Activated CD4-positive, alpha-beta T cell treated with anti-CD3 and anti-CD28 coated beads, Interleukin-2, amount 50 U/mL, for 4 hours (primary cell): ENCODE measurements at regions not wholly inside any gene's neighbourhood (a gene's known extent, or its start where the extent isn't known, plus 50 kb on each side); places are given as distances from the start of the nearest gene placed in this dataset.

Source experiments
- DNase-seq, 2 experiments: peaks; one replicate each; pipeline ENCODE4 v3.0.0-alpha.2; 2020

DNA sequence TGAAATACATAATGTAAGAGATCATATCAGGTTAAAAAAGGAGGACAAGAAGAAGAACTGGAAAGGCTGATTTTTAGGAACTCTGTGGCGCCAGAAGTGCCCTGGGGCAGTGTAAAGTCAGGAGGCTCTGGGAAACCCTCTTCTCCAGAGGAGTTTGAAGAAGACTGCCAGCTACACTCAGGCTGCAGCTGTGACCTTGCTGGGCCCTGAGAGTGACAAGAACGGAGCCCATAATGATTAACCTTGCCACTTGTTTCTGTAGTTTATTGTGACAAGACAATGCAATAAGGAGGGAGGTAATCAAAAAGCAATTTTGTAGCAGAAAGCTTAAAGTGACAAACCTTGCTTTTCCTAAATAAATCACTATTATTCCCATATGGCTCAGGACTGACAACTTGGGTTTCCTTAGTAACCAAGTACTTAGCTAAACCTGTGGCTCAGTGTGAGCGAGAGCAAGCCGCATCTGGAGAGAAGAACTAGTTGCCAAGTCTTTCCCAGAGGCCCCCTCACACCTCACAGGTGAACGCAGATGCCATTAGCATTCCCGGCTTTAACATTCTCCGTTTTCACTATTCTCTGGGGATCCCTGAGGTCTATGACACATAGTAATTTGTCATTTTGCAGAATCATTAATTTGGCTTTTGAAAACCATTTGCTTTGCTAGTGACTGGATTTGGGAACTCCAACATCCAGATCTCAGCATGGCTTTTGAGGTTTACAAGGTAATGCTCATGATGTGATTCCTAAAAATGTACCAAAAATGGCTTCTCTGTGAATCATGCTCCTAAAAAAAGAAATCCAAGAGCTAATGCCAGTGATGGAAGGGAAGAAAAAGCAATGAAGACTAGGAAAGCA, 115.9 kb downstream of the OMA1 start:
- DNase-seq = no peak

DNA sequence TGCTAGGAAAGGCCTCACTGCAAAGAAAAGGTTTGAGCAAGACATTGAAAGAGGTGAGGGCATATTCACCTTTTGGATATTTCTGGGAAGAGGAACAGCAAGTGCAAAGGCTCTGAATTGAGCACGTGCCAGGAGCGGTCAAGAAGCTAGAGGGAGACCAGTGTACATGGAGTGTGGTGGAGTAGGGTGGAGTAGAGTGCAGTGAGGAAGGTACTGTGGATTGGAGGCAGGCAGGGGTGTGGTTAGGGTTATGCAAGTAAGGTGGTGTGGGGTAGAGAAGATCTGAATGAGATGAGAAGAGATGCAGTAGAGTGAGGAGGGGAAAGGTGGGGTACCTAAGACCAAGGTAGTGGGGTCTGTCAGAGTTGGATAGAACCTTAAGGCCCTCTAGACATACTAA, 119.6 kb downstream of the OMA1 start:
- no peak for DNase-seq

DNA sequence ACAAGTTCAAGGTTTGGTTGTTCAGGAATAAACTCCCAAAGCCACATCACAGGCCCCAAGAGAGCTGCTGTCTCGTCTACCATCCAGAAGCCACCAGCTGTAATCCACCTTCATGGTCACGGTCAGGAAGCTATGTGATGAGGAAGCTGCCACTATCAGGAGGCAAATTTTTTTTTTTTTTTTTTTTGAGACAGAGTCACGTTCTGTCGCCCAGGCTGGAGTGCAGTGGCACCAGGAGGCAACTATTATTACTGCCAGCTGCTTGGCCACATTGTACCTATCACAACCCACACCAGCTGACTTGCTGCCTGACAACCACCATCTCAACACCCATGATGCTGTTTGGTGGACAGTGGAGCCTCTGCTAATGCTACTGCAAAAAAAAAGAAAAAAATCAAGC, 124.1 kb downstream of the OMA1 start:
- DNase-seq = no peak

DNA sequence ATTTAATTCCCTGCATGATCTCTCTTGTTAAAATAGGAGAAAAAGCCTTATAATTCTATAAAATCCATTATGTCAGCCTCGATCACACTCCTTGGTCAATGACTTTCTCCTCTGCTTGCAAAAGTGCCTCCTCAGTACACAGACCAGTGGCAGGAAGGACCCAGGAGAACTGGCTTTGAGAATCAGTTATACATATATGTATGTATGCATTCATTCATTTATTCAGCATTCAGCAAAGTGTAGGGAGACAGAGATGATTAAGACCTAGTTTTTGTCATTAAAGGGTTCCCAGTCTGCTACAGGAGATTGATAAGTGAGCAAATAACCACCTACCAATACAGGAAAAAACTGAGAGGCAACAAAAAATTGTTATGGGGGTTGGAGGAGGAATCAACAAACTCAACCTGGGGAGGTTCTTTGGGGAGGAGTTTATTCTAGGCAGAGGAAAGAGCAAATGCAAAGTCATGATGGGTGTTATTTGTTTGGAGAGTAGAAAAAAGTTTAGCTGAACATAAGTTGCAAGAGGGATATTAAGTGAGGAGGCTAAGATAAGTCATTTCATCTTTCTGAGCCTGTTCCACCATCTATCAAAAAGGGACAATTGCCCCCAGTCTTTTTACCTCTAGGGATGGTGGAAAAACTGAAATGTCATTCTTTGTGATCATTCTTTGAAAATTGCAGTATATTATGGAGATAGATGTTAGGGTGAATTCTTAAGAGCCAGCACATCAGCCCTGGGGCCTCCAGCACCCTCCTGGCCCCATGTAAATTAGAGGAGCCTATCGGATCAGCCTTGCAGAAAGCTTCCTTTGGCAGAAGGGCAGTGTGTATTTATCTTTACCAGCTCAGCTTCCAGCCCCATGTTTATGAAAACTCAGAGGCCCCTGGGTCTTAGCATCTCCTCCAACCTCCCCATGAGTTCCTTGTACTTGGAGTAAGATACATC, 128.0 kb downstream of the OMA1 start:
- no peak for DNase-seq

DNA sequence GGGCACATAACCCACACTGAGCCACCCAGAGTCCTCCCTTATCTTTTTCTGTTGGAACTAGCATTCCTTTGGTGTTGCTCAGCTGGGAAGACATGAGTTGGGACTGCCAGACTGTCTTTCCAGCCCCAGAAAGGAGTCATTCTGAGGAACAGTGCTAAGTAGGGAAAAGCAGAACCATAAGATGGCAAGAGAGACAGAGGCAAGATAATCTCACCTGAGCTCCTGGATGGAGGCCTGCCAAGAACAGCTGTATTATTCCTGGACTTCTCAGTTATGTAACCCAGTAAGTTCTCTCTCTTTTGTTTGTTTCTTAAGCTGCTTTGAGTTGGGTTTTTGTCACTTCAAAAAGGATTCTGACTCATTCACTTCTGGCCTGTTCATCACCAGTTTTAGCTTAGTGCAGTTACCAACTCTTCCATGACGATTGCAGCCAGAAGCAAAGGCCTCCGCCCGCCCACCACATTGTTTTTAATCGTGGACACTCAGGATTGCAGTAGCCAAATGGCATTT, 134.4 kb downstream of the OMA1 start:
- no peak for DNase-seq

DNA sequence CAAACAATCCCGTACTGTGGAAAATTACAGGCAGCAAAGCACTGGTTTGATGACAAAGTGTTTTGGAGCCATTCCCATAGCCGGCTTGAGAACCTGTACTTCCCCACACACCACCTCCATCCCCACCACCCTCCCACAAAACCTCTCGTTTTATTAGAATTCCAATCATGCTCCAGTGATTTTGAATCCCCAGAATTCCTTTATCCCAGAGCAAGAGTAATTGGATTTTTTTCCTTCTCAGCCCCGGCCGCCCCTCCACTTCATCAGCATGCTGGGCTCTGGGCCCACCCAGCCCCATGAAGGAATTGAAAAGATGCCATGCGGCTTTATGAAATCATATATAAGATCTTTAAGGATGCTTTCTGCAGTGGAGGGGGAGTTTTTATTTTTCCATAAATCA, 136.6 kb downstream of the OMA1 start:
- no peak for DNase-seq

DNA sequence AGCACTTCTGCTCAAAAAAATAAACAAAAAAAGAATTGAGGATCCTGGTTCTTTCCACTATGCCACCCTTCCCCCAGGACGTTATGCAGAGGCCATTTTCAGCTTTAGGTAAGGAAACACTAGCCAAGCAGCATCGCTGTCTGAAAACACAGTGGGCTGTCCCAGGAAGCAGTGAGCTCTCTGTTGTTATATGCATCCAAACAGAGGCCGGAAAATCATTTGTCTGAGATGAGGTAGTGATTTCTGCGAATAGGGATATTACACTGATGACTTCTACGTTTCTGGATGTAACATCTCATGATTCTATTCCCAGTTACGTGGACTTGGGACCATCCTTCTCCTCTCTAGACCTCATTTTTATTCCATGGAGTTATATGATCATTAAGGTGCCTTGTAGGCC, 137.2 kb downstream of the OMA1 start:
- no peak for DNase-seq

DNA sequence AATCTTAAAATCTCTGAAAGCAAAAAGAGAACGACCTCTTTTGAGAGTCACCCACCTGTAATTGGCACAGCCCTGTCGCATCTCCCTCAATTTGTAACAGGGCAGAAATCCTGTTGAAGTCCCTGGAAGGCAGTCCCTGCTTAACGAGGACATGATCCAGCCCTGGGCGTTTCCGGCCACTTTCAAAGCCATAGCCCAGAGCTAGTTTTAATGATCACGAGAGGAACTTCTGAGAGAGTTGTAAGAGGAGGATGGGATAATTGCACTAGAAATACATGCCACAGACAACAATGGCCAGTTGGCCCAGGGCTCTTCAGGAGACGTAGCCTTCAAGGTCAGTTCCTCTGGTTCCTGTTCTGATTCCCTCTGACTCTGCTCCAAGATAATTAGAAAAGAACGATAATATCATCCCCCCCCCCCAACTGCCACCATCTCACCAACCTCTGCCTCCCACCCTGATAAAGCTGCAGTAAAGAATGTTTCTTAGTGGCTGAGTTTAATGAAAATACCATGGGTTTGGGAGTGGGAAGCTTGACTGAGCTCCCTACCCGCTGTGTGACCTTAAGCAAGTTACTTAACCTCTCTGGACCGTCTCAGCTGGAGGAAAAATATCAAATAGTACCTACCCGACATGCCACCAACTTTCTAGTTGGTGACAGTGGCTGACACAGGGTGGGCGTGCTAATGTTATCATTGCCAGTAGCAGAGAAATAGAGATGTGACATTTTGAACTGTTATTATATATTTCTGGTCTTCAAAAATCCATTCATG, 140.0 kb downstream of the OMA1 start:
- no peak for DNase-seq

DNA sequence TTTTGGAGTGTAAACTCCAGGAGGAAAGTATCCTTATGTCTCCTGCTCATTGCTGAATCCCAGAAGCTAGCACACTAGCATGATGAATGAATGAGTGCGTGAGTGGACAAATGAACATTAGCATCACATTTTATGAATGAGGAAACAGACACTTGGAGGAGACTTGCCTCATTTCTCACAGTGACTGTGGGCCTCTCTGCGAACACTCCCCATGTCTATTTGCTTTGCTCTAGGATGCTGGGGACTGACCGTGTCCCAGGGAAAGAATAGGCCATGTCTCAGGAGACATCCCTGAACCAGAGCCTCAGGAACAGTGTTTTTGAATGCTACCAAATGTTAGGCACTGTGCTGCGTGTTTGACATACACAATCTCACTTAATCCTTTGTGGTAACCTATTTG, 140.9 kb downstream of the OMA1 start:
- no peak for DNase-seq

DNA sequence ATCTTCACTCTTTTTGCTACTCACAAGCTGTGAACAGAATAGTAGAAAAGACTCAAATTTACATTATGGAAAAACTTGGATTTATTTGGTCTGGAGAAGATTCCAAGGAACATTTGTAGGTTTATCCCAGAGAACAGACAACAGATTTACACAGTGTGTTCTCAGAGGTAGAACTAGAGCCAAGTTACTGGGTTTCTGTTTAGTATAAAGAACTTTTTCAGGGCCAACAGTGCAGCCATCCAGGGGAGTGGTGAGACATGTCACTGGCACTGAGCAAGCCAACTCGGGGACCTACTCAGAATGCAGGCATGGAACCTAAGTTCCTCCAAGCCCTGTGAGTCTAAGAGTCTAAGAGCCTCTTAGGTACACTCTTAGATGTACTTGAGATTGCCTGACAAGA, 142.6 kb downstream of the OMA1 start:
- no peak for DNase-seq

DNA sequence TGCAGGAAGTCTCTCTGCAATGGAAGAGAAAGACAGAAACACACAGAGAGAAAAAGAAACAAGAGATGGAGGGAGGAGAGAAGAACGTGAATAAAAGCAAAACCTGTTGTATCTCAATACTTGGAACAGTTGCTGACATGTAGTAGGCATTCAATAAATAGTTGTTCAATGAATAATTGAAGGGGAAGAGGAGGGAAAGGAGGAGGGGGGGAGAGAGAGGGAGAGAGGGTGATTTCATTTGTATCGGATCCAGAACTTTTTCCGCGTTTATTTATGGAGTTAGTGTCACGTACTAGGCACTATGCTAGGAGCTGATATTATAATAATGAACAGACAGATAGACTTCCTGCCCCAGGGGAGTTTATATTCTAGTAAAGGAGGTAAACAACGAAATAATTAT, 144.1 kb downstream of the OMA1 start:
- no peak for DNase-seq

DNA sequence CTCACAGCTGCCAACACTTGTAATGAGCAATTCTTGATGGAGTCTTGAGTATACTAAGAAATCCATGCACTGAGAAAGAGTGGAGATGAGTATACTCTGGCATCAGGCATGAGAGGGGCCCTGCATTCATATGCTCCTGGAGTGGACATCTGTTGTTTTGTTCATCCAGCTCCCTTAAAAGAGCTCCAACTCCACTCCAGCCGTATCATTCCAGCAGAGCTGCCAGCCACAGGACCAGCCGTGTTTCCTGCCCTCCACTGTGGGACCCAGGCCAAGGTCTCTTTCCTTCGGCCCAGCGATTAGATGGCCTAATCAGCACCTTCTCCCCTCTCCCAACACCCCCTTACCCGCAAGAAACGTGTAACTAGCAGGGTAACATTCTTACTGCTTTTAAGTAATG, 144.5 kb downstream of the OMA1 start:
- no peak for DNase-seq

DNA sequence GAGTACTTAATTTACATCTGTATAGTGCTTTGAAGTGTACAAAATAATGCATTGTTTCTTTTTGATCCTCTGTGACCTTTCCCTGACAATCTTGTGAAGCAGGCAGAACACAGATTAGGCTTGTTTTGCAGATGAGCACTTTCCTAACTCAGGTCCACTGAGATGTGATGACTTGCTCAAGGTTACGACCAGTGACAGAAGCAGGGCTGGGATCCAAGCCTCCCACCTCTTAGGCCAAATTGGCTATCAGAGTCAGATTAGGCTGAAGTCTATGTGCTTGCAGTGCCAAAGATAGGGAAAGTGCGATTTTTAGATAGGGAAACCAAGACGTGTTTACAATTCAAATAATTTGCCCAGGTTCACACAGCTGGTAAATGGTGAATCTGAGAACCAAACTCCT, 147.3 kb downstream of the OMA1 start:
- DNase-seq = no peak

DNA sequence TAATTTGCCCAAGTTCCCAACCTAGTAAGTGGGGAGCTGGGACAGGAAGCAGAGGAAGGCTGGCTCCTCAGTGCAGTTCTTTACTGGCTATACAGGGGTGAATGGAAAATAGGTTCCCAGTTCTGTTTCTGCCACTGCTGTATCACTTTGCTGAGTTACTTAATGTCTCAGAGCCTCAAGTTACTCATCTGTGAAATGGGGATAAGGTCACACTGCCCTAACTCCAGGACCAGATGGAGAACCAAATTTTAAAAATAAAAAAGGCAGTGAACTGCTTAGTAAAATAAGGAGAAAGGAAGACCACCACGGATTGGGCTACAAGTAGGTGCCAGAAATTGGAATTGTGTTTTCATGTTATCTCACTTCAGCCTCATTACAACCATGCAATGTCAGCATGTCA, 147.8 kb downstream of the OMA1 start:
- no peak for DNase-seq

DNA sequence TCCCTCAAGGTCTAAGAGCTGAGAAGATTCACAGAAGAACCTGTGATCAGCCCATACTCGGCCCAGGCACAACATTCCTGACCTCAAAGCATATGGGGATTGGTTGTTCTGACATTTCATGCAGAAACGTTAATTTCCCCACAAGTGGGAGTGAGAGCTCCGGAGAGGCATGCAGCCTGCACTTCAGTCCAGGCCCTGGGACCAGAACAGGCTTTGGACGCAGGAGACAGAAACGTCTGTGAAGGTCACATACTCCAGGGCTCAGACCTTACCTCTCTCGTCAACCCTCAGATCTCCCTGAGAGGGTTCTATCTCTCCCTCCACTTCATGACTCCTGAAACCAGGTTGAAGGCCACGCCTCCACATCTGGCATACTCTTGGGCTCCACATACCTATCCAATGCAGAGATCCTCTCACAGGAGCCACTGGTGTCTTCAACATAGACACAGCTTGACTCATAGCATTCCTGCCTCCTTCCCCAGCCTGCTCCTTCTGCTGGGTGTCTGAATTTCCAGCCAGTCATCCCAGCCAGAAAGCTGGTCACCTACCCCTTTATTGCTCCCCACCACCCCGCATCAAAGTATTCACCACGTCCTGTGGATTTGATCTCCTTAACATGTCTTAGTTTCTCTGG, 149.2 kb downstream of the OMA1 start:
- DNase-seq = no peak

DNA sequence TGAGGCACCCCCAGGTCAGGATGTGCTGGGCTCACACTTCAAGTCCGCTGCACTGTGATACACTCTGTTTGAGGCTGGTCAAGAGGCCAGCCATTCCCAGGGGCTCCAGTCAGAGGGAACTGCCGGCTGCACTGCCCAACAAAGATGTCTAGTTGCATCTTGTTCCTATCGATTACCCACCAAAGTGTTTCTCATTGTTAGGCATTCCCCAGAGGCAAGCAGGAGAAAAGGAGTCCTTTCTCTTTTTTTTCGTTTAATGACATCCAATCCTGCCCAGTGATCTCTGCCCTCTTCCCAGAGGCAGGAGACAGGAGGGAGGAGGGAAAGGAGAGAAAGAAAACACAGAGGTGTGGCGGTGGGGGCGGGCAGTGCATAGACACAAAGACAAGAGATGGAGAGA, 150.4 kb downstream of the OMA1 start:
- DNase-seq = no peak

DNA sequence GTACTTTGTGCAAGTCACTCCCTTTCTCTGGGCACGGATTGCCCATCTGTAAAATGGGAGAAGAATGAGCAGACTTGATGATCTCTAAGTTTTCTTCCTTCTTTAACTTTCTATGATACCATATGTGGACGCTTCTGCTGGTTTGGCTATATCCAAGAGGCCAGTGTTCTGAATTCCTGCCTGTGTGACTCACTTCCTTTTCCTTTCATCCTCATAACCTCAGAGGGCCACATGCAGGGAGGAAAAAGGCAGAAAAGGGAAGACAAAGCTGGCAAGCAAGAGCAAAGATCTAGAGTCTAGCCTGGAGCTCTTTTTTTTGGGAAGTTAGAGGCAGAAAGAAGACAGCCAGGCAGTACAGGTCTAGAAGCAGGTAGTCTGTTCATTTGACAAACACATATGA, 151.2 kb downstream of the OMA1 start:
- DNase-seq = no peak

DNA sequence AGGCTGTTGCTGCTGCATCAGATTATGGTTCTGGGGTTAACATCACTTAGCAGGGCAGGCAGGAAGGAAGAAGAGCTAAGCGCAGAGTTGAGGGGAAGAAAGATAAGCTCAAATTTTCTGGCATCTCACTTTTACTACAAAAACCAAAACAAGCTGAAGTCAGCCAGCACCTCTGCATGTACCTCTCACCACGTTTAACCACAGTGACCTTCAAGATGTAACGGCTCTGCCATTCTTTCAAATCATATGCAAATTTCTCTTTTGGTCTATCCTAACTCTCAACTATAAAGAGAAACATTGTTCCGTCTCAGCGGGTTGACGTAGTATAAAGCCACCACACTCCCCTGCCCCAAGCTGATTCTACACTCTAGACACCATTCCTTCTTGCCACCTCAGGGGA, 154.4 kb downstream of the OMA1 start:
- no peak for DNase-seq

DNA sequence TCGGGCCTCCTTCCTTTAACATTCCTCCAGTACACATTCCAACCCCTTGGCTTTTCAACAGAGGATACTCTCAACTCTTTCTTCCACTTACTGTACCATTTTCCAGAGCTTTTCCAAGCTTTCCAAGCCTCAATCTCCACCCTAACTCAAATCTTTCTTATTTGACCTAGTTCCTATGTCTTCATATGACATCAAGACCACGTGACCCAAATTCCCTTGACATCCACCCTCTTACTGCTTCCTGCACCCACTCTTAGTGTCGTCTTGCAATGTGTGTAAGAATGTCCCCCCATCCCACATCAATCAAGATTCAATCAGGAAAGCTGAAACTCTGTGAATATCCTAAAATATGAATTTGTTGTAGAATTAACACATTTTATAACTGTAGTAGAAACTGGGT, 155.0 kb downstream of the OMA1 start:
- DNase-seq = no peak

DNA sequence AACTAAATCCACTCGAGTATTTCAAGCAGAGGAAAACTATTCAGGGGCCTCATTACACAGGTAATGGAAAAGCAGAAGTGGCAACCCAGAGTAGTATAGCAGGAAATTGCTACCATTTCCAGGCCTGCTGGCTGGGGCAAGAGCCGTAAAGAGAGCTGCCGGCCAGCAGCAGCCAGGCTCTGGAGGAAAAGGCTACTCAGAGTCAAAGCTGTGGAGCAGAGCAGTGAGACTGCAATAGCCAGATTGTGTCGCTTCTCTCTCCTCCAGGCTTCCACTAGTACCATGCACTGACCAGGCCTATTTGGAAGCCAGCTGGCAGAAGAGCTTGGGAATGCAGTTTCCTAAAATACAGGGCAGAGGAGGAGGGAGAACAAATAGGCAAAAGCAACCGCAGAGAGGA, 155.5 kb downstream of the OMA1 start:
- DNase-seq = no peak

DNA sequence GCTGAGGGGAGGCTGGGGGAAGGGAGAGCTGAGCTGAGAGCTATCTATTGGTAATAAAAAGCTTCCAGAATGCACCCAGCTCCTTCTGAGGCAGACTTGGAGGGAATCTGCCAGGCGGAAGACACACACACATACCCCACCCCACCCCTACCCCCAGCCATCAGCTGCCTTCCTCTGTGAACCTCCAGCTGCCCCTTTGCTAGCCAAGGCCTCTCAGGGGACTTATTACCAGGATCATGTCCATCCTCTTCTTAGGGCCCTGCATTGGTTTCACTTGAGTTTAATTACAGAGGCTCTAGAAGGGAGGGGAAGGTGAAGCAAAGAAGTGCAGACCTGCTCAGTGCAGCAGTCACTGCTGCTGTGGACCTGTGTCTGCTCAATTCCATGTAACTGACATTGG, 156.4 kb downstream of the OMA1 start:
- no peak for DNase-seq

DNA sequence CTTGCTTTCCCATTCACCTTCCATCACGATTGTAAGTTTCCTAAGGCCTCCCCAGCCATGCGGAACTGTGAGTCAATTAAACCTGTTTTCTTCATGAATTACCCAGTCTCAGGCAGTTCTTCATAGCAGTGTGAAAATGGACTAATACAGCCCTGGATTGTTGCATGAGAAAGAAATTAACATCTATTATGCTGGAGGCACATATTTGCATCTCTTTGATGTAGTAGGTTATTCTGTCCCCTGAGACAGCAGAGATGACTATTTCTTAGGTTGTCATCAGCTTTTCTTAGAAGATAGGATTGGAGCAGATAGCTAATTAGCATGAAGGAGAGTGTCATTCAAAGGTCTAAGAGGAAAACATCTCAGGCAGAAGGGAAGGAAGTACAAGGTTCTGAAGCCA, 166.2 kb downstream of the OMA1 start:
- no peak for DNase-seq

DNA sequence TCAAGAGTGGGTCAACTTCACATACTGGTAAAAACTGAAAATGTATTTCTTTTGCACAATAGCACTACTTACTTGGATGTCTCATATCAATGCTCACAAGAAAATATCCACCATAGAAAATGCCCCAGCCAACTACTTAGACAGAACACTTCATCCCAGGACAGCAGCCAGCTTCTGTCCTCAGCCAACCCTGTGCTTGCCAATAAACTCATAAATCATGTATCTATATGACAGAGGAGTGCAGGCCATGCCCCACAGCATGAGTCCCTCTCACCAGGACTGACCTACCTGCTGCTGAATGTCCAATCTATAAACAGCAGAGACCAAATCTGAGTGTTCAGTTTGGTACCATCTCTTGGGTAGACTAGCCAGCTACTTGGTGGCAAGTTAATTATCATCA, 179.3 kb downstream of the OMA1 start:
- DNase-seq = no peak
